H1 (cell line): ENCODE measurements at regions not wholly inside any gene's neighbourhood (a gene's known extent, or its start where the extent isn't known, plus 50 kb on each side); places are given as distances from the start of the nearest gene placed in this dataset.

ENCODE experiments used
- CTCF ChIA-PET: fragments of 300-600 bp; sonication (Branson Sonifier 250); formaldehyde crosslinking; loops from one replicate; lab custom pipeline; 2021; ENCODE audit not compliant: partially characterized antibody; lab: Charles Lee
- POLR2A ChIA-PET: fragments of 300-600 bp; sonication (Branson Sonifier 250); formaldehyde crosslinking; loops from one replicate; lab custom pipeline; 2021; ENCODE audit warnings: inconsistent platforms; ENCODE audit not compliant: partially characterized antibody; lab: Charles Lee
- DNase-seq, 2 experiments: peaks; one replicate each; pipeline versions ENCODE4 v3.0.0 to v3.0.0-alpha.2; 2010 to 2022; ENCODE audit warnings: low spot score in 2 of 2, low read depth in 1 of 2, mixed read lengths in 1 of 2
- FAIRE-seq: peaks from 2 replicates; lab custom pipeline; 2011; peaks lifted over from hg19 to GRCh38; lab: Jason Lieb, UNC
- H2AFZ ChIP-seq: 2 replicates; pipeline ENCODE4 v1.8.1; 2012; ENCODE audit warnings: low read length, inconsistent platforms
- H2AK5ac ChIP-seq: 2 replicates; pipeline ENCODE4 v1.6.1; 2013; ENCODE audit warnings: low read depth, low read length
- H2BK120ac ChIP-seq: replicated peaks from 2 replicates; pipeline ENCODE3; 2013; ENCODE audit warnings: low read depth, low read length, inconsistent platforms
- H2BK12ac ChIP-seq: 2 replicates; pipeline ENCODE4 v1.6.1; 2013; ENCODE audit warnings: low read depth, low read length
- H2BK15ac ChIP-seq: 2 replicates; pipeline ENCODE4 v1.6.1; 2013; ENCODE audit warnings: low read length
- H2BK20ac ChIP-seq: 2 replicates; pipeline ENCODE4 v1.6.1; 2013; ENCODE audit warnings: low read length
- H2BK5ac ChIP-seq: 2 replicates; pipeline ENCODE4 v1.6.1; 2013; ENCODE audit warnings: low read depth, low read length
- H3K14ac ChIP-seq: 2 replicates; pipeline ENCODE4 v1.6.1; 2013; ENCODE audit warnings: inconsistent platforms; ENCODE audit not compliant: insufficient read length
- H3K18ac ChIP-seq: 2 replicates; pipeline ENCODE4 v1.6.1; 2013; ENCODE audit warnings: low read length; ENCODE audit errors: extremely low read depth
- H3K23ac ChIP-seq: 2 replicates; pipeline ENCODE4 v1.6.1; 2013; ENCODE audit warnings: inconsistent platforms; ENCODE audit not compliant: insufficient read length
- H3K23me2 ChIP-seq: 2 replicates; pipeline ENCODE4 v1.6.1; 2013; ENCODE audit warnings: low read depth, low read length
- H3K27ac ChIP-seq: 2 replicates; pipeline ENCODE4 v1.6.1; 2011; ENCODE audit warnings: low read depth, low read length, inconsistent platforms
- H3K27me3 ChIP-seq, 4 experiments: replicated peaks in 1 of 4; 1 replicate in 1 of 4; 2 replicates in 3 of 4; pipeline versions ENCODE4 v1.6.1 to v1.8.1; 2011 to 2013; ENCODE audit warnings: low read length in 3 of 4, mild to moderate bottlenecking in 3 of 4, inconsistent platforms in 2 of 4, mixed read lengths in 2 of 4, moderate library complexity in 1 of 4; ENCODE audit not compliant: control insufficient read depth in 3 of 4, insufficient read depth in 3 of 4; ENCODE audit errors: extremely low read depth in 1 of 4
- H3K36me3 ChIP-seq, 4 experiments: 2 replicates each; pipeline versions ENCODE4 v1.6.1 to v1.8.1; 2011 to 2013; ENCODE audit warnings: mild to moderate bottlenecking in 4 of 4, low read length in 3 of 4, moderate library complexity in 2 of 4, control low read depth in 1 of 4, inconsistent platforms in 1 of 4; ENCODE audit not compliant: insufficient read depth in 4 of 4, control insufficient read depth in 2 of 4
- H3K4ac ChIP-seq: replicated peaks from 2 replicates; pipeline ENCODE3; 2013; ENCODE audit warnings: low read length, low read depth, mixed read lengths, inconsistent platforms; ENCODE audit not compliant: insufficient read length
- H3K4me1 ChIP-seq, 4 experiments: replicated peaks in 1 of 4; 1 replicate in 1 of 4; 2 replicates in 3 of 4; pipeline versions ENCODE4 v1.6.1 to v1.8.1; 2011 to 2013; ENCODE audit warnings: low read length in 3 of 4, inconsistent platforms in 2 of 4, mixed read lengths in 1 of 4; ENCODE audit not compliant: insufficient read depth in 4 of 4, control insufficient read depth in 3 of 4
- H3K4me2 ChIP-seq, 2 experiments: 2 replicates each; pipeline versions ENCODE4 v1.6.1 to v1.8.1; 2011 to 2013; ENCODE audit warnings: low read depth in 2 of 2, low read length in 2 of 2, control low read depth in 1 of 2, inconsistent platforms in 1 of 2, mild to moderate bottlenecking in 1 of 2; ENCODE audit not compliant: insufficient read depth in 1 of 2
- H3K4me3 ChIP-seq, 4 experiments: fragments of 200-600, 300-600 bp in 1 of 4; sonication (generic), shearing (Covaris generic), sonication (Bioruptor Twin) in 1 of 4; 2 replicates each; pipeline versions ENCODE4 v1.5.1 to v1.8.1; 2011 to 2016; ENCODE audit warnings: low read length in 4 of 4, low read depth in 3 of 4, control low read depth in 2 of 4, inconsistent platforms in 2 of 4, mild to moderate bottlenecking in 2 of 4, mixed read lengths in 1 of 4, moderate library complexity in 1 of 4; ENCODE audit not compliant: insufficient read depth in 2 of 4; ENCODE audit errors: extremely low read depth in 1 of 4
- H3K56ac ChIP-seq: replicated peaks from 2 replicates; pipeline ENCODE3; 2013; ENCODE audit warnings: low read depth, mild to moderate bottlenecking, mixed read lengths, low read length, inconsistent platforms; ENCODE audit not compliant: insufficient read length
- H3K79me1 ChIP-seq: 2 replicates; pipeline ENCODE4 v1.6.1; 2013; ENCODE audit warnings: low read depth, low read length, control low read depth
- H3K79me2 ChIP-seq, 2 experiments: 2 replicates each; pipeline versions ENCODE4 v1.6.1 to v1.8.1; 2012 to 2013; ENCODE audit warnings: low read length in 2 of 2, mild to moderate bottlenecking in 2 of 2, inconsistent platforms in 1 of 2; ENCODE audit not compliant: insufficient read depth in 2 of 2, control insufficient read depth in 1 of 2
- H3K9ac ChIP-seq, 4 experiments: replicated peaks in 1 of 4; 1 replicate in 1 of 4; 2 replicates in 3 of 4; pipeline versions ENCODE4 v1.6.1 to v1.8.1; 2011 to 2013; ENCODE audit warnings: low read depth in 3 of 4, low read length in 3 of 4, control low read depth in 2 of 4, mild to moderate bottlenecking in 2 of 4, moderate library complexity in 2 of 4, inconsistent platforms in 1 of 4; ENCODE audit errors: extremely low read depth in 1 of 4
- H3K9me3 ChIP-seq, 2 experiments: 2 replicates each; pipeline versions ENCODE4 v1.6.1 to v1.8.1; 2012 to 2013; ENCODE audit warnings: mild to moderate bottlenecking in 2 of 2, moderate library complexity in 2 of 2, control low read depth in 1 of 2, inconsistent platforms in 1 of 2, low read depth in 1 of 2, low read length in 1 of 2, mixed read lengths in 1 of 2; ENCODE audit not compliant: insufficient read depth in 2 of 2
- H4K20me1 ChIP-seq, 2 experiments: replicated peaks in 1 of 2; 2 replicates each; pipeline versions ENCODE3 to v1.8.1; 2011 to 2013; ENCODE audit warnings: inconsistent platforms in 2 of 2, low read length in 2 of 2, mild to moderate bottlenecking in 1 of 2; ENCODE audit not compliant: insufficient read depth in 2 of 2, control insufficient read depth in 1 of 2
- H4K5ac ChIP-seq: 2 replicates; pipeline ENCODE4 v1.6.1; 2013; ENCODE audit warnings: low read length, low read depth, mixed read lengths, inconsistent platforms; ENCODE audit not compliant: insufficient read length
- H4K8ac ChIP-seq: 2 replicates; pipeline ENCODE4 v1.8.0; 2013; ENCODE audit warnings: mild to moderate bottlenecking, moderate library complexity, low read length, inconsistent platforms; ENCODE audit not compliant: insufficient read depth; ENCODE audit errors: extremely low read depth
- H4K91ac ChIP-seq: replicated peaks from 2 replicates; pipeline ENCODE3; 2013; ENCODE audit warnings: low read length, mixed read lengths, inconsistent platforms; ENCODE audit not compliant: insufficient read length
- BACH1 ChIP-seq: IDR thresholded peaks from 2 replicates; pipeline ENCODE4 v1.6.1; 2012; ENCODE audit warnings: low read length, improper control_type of control experiment
- BCL11A ChIP-seq, 2 experiments: IDR thresholded peaks; one replicate each; pipeline ENCODE4 v1.6.1; 2011; ENCODE audit warnings: low read depth in 2 of 2, low read length in 2 of 2, mild to moderate bottlenecking in 2 of 2
- CTBP2 ChIP-seq: IDR thresholded peaks from 2 replicates; pipeline ENCODE4 v1.7.0; 2011; ENCODE audit warnings: borderline replicate concordance, mild to moderate bottlenecking, moderate library complexity, mixed read lengths, low read length; ENCODE audit not compliant: insufficient read depth, insufficient read length
- GTF2F1 ChIP-seq: IDR thresholded peaks from 2 replicates; pipeline ENCODE4 v1.6.1; 2012; ENCODE audit warnings: low read depth, low read length, improper control_type of control experiment, borderline replicate concordance
- KDM4A ChIP-seq: IDR thresholded peaks from one replicate; pipeline ENCODE4 v1.7.1; 2012; ENCODE audit warnings: low read depth, mild to moderate bottlenecking, moderate library complexity, low read length, inconsistent platforms; ENCODE audit not compliant: severe bottlenecking
- NANOG ChIP-seq: IDR thresholded peaks from 2 replicates; pipeline ENCODE4 v1.6.1; 2011; ENCODE audit warnings: low read length, low read depth, mild to moderate bottlenecking, inconsistent platforms; ENCODE audit not compliant: insufficient read depth, poor library complexity, severe bottlenecking
- NRF1 ChIP-seq: IDR thresholded peaks from 2 replicates; pipeline ENCODE4 v1.6.1; 2011; ENCODE audit warnings: mild to moderate bottlenecking, low read depth, low read length, improper control_type of control experiment
- SAP30 ChIP-seq: fragments of 300-600 bp; sonication (generic); IDR thresholded peaks from 2 replicates; pipeline ENCODE4 v1.7.1; 2012; ENCODE audit warnings: low read length, moderate library complexity, mild to moderate bottlenecking, inconsistent platforms; ENCODE audit not compliant: insufficient read depth, insufficient replicate concordance
- SRF ChIP-seq: IDR thresholded peaks from 2 replicates; pipeline ENCODE4 v1.6.1; 2011; ENCODE audit warnings: mild to moderate bottlenecking, low read depth, low read length, moderate library complexity
- TCF12 ChIP-seq: IDR thresholded peaks from 2 replicates; pipeline ENCODE4 v1.6.1; 2011; ENCODE audit warnings: low read depth, mild to moderate bottlenecking, low read length
- ZNF274 ChIP-seq: IDR thresholded peaks from 2 replicates; pipeline ENCODE4 v1.7.0; 2012; ENCODE audit warnings: low read length, borderline replicate concordance; ENCODE audit errors: extremely low read depth
- WGBS, 2 experiments: shearing (Covaris generic) in 1 of 2; methylation state at CpG; one replicate each; pipeline versions ENCODE4 v1.1.6 to v1.1.7; 2013 to 2015; ENCODE audit warnings: low lambda C conversion rate in 2 of 2, mixed read lengths in 2 of 2, inconsistent platforms in 1 of 2, low coverage in 1 of 2, missing lambda C conversion rate in 1 of 2; ENCODE audit not compliant: insufficient replicate concordance in 2 of 2, insufficient coverage in 1 of 2, insufficient read length in 1 of 2; ENCODE audit errors: extremely low coverage in 1 of 2, missing lambda C conversion rate in 1 of 2; 5-methylcytosine and 5-hydroxymethylcytosine counted together
- TF ChIP-seq, protein P1 (sequence below): IDR thresholded peaks from 2 replicates; pipeline ENCODE4 v1.6.1; 2011; ENCODE audit warnings: low read depth, mild to moderate bottlenecking, low read length; ENCODE audit not compliant: insufficient read depth
- TF ChIP-seq, protein P2 (sequence below): IDR thresholded peaks from 2 replicates; pipeline ENCODE4 v1.6.1; 2011; ENCODE audit warnings: low read length, improper control_type of control experiment

DNA sequence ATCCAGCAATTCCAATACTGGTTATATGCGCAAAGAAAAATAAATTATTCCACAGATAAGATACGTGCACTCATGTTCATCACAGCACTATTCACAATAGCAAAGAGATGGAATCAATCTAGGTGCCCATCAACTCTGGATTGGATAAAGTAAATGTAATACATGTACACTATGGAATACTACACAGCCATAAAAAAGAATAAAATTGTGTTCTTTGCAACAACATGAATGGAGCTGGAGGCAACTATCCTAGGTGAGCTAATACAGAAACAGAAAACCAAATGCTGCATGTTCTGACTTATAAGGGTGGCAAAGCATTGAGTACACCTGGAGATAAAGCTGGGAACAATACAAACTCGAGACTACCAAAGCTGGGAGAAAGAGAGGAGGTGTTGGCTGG, 787.3 kb downstream of the KCNT2 start:
- Histone ChIP-seq H3K23ac (no peak overlapping the region), H3K4me2 (no peak overlapping the region), H3K79me2 (no peaks in the 10 kb centered on the region), H3K4me1 (no peaks in the 10 kb centered on the region; a peak in 1 of 7 replicates), H3K36me3 (no peaks in the 10 kb centered on the region), H3K18ac (no peak overlapping the region), H3K4ac (no peak overlapping the region), H3K14ac (no peak overlapping the region), H2BK20ac (no peak overlapping the region), H3K79me1 (no peaks in the 10 kb centered on the region), H4K20me1 (no peaks in the 10 kb centered on the region), H3K4me3 (no peak overlapping the region), H4K8ac (no peak overlapping the region), H3K23me2 (no peaks in the 10 kb centered on the region), H2BK15ac (no peak overlapping the region), H3K56ac (no peak overlapping the region), H3K27me3 (no peaks in the 10 kb centered on the region), H3K27ac (no peak overlapping the region), H2AFZ (no peak overlapping the region), H3K9me3 (0 out of 4 replicates have a peak, but pooled peaks cover 0 to 4% of the 10 kb centered on the region in 2 experiments), H4K91ac (no peak overlapping the region), H2AK5ac (no peak overlapping the region), H2BK120ac (no peak overlapping the region), H2BK12ac (no peak overlapping the region), H2BK5ac (no peak overlapping the region), H3K9ac (no peak overlapping the region), H4K5ac (no peak overlapping the region)
- 97% methylated on average over 3 of the region's 3 CpGs; no CpG with 5 or more reads in 1 of the 2 experiments for WGBS, 2 experiments
- FAIRE-seq (no peak), DNase-seq (no peak)
- CTCF ChIA-PET: no interaction called here
- POLR2A ChIA-PET: no interaction called here
- no peak for TF ChIP-seq TCF12
- no peak for TF ChIP-seq GTF2F1
- TF ChIP-seq BACH1: no peak
- TF ChIP-seq, protein P1, sequence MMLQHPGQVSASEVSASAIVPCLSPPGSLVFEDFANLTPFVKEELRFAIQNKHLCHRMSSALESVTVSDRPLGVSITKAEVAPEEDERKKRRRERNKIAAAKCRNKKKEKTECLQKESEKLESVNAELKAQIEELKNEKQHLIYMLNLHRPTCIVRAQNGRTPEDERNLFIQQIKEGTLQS: no peak
- no peak for TF ChIP-seq KDM4A
- TF ChIP-seq SRF: no peak
- TF ChIP-seq SAP30: no peak
- no peak for TF ChIP-seq ZNF274
- no peak for TF ChIP-seq NRF1
- TF ChIP-seq BCL11A (IDR thresholded peaks at IDR 0.05; ENCODE audit: low read depth in 2 of 2, low read length in 2 of 2): no peak
- no peak for TF ChIP-seq NANOG
- no peak for TF ChIP-seq CTBP2
- TF ChIP-seq, protein P2, sequence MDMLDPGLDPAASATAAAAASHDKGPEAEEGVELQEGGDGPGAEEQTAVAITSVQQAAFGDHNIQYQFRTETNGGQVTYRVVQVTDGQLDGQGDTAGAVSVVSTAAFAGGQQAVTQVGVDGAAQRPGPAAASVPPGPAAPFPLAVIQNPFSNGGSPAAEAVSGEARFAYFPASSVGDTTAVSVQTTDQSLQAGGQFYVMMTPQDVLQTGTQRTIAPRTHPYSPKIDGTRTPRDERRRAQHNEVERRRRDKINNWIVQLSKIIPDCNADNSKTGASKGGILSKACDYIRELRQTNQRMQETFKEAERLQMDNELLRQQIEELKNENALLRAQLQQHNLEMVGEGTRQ: no peak
